Glomerular visceral epithelial cell (primary cell): ENCODE measurements at regions not wholly inside any gene's neighbourhood (a gene's known extent, or its start where the extent isn't known, plus 50 kb on each side); places are given as distances from the start of the nearest gene placed in this dataset.

Experiments used
- DNase-seq: peaks from one replicate; pipeline ENCODE4 v3.0.0-alpha.2; 2016; ENCODE audit errors: extremely low spot score

- no peak for DNase-seq
These were observed 53.0 kb upstream of the CLDN14 start for GRCh38 chr21:36532769-36533467.

- DNase-seq = no peak
These were observed 53.5 kb upstream of the CLDN14 start for GRCh38 chr21:36533468-36533848.

- DNase-seq = no peak
These were observed 54.7 kb upstream of the CLDN14 start for GRCh38 chr21:36534656-36535055.

GRCh38 chr21:36535618-36536241, 55.8 kb upstream of the CLDN14 start:
- DNase-seq = no peak

DNA sequence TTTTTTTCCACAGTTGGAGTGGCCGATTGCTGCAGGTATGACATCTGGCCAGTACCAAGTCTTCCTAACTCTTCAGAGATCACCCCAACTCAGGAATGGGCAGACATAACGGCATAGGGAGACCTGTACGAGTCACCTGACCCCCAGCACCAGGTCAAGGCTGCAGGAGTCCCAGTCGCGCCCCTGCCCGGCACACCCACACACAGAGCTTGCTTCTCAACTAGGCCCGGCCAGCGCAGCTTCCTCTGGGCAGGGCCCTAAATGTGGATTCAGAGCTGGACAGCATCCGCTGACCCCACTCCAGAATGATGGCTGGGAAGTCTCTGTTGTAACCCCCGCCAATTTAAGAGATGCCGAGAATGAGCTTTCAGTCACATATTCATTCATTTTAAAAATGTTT, 58.8 kb upstream of the CLDN14 start:
- no peak for DNase-seq

- no peak for DNase-seq
These were observed 59.7 kb upstream of the CLDN14 start for GRCh38 chr21:36539434-36540150.

- no peak for DNase-seq
These were observed 60.8 kb upstream of the CLDN14 start for GRCh38 chr21:36540700-36541099.

GRCh38 chr21:36541721-36542139, 61.8 kb upstream of the CLDN14 start:
- no peak for DNase-seq

DNA sequence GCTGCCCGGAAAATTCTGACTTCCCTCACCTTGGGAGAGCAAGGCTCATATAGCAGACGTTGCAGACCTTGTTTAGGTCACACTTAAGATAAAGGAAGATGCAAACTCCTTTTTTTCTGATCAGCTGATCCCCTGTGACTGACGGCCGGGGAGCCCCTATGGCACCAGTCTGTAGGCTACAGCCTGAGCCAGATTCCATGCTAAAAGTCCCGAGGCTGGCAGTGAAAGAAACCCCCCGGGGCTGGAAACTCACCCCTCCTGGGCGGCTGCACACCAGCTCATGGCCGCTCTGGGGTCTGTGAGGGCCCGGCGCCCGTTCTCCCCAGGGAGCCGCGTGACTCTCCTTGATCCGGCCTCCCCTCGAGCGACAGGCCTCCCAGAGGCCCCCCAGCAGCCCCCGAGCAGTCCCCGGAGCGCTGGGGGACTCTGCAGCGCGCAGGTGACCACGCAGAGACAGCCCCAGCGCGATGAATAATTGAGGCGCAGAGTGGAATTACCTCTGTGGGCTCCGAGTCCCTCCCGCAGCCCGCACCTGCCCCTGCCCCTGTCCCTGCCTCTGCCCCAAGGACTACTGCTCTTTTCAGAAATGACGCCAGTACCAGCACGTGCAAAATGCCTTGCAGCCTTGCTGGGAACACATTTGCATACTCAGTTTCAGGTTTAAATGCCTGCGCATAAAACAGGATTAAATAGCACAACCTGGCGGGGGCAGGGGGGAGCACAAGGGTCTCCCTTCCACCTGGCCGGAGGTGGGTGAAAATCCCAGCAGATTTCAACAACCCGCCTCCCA, 62.6 kb upstream of the CLDN14 start:
- peak; percentile 5 for DNase-seq

DNA sequence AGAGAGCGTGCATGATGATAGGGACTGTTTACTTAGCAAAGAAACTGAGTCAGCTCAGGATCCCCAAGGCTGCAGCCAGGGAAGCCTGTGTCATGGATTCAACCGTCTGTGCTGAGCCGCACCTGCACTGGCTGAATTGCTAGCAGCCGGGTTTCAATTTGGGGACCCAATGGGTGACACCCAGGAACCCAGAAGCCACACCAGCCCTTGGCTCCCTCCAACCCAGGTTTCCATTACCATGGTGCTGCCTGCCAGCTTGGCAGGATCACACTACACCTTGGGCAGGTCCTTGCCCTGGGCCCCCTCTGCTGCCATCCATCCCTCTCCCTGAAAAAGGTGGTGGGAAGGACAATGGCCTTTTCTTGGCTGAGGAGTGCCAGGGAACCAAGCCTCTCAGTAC, 64.0 kb upstream of the CLDN14 start:
- no peak for DNase-seq

DNA sequence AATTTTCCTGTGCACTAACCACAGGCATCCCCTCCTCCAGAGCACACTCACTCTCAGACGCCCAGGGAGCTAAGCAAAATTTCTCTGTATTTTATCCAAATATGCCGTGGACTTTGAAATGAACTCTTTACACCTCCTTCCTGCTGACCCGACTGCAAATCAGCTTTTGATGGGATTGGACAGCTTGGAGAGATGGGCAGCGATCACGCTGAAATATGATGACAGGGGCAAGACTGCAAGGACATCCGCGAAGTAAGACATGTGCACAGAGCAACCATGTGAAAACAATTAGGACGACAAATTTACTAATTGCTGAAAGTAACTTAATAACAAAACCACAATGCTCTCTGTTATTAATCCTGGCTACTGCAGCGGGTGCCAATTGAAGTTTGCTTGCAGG, 64.6 kb upstream of the CLDN14 start:
- DNase-seq = no peak

DNA sequence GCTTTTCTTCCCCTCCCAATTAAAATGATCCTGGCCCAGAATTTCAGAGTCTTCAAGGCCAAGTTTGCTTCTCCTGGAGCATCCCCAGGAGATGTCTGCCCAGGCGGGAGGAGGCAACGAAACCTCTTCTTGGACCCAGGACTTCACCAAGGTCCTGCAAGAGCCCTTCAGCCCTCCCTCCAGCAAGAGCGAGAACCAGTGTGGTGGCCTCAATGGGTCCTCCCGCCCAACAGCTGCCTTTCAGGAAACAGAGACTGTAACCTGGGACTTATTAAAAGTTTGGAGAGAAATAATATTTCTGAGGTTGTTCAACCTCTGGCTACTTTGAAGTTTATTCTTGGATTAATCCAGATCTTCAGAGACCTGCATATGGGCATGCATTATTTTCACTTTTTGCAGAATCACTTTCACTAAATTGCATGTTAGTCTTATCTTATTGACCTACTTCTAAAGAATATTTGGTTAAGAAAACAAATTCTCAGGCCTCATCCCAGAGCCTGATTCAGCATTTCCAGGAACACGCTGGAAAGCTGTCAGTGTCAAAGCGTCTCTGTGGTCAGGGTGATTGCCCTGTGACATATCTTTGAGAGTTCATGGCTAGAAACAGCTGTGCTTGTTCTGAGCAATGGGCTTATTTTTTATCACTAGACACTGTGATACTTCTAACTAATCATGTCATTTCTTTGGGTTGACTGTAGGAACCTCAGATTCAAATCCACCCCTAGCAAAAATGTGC, 66.0 kb upstream of the CLDN14 start:
- DNase-seq = no peak

DNA sequence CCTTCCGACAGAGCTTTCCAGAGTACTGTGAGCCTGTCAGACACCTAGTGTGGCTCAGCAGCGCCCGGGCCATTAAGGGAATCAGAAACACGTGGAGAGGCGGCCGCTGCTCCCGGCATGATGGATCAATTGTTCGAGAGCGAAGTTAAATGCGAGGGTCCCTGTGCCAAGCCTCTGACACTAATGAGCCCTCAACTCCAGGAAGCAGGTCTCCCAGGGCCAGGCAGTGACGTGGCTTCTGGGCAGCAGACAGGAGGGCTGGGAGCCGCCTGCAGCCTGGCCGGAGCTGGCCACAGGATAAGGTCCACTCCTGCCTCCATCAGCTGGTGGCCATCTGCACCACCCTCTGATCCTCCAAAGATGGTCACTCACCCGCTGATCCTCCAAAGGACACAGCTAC, 67.5 kb upstream of the CLDN14 start:
- no peak for DNase-seq

DNA sequence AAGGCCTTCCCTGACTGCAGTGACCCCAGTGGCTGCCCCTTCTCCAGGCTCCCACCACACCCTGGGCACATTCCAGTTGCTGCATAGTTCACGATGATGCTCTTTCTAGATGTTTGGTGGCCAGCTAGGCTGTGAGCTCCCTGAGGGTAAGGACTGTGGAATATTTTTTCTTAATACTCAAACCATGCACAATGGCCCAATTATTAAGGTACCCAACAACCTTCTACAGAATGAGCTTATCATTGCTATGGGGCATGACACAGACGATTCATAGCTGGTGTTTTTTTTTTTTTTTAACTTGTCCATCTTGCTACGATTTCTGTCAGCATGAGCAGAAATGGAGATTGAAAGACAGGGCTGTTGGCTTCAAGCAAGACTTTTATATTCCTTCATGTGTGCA, 68.9 kb upstream of the CLDN14 start:
- DNase-seq = no peak

DNA sequence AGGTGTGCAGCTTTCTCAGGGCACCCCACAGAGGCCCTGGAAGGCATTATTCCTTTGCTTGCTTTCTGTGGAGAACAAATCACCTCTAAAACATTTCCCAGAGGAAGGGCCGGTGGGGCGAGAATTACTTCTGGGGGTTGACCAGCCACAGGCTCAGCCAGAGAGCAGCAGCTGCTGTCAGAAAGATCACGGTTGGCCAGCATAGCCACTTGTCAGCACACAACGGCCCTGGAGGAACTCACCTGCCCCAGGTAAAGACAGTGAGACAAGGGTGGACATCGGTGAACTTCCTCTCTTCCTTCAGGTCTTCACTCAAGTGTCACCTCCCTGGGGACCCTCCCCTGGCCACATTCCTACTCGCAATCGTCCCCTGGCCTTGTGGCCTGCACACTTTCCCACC, 69.5 kb upstream of the CLDN14 start:
- no peak for DNase-seq

DNA sequence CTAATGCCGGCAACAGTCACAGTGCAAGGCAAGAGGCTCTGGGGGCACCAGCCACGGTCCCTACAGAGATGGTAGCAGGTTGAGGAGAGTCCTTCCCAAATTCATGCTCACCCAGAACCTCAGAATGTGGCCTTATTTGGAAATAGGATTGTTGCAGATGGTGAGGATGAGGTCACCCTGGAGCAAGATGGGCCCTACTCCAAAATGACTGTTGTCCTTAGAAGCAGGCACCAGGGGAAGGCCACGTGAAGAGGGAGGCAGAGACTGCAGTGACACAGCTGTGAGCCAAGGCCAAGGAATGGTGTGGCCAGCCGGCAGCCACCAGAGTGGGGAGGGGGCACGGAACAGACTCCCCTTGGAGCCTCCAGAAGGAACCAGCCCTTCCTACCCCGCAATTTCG, 70.8 kb upstream of the CLDN14 start:
- no peak for DNase-seq

DNA sequence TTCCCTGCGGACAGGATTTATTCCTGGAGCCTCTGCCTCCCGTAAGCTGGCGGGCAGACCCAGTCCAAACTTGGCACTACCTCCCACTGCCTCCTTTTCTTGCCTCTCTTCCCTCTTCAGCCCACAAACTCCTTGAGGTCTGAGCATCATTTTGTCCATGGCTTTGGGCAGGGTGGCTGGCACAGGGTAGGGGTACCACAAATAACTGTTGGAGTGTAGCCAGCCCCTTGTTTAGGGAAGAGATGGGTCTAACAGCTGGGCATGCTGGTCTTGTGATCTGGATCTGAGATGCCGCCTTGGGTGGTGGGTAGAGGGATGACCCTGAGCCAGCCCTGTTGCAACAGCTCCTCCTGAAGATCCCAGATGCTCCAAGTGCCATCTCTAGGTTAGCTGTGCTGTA, 71.4 kb upstream of the CLDN14 start:
- DNase-seq = no peak

DNA sequence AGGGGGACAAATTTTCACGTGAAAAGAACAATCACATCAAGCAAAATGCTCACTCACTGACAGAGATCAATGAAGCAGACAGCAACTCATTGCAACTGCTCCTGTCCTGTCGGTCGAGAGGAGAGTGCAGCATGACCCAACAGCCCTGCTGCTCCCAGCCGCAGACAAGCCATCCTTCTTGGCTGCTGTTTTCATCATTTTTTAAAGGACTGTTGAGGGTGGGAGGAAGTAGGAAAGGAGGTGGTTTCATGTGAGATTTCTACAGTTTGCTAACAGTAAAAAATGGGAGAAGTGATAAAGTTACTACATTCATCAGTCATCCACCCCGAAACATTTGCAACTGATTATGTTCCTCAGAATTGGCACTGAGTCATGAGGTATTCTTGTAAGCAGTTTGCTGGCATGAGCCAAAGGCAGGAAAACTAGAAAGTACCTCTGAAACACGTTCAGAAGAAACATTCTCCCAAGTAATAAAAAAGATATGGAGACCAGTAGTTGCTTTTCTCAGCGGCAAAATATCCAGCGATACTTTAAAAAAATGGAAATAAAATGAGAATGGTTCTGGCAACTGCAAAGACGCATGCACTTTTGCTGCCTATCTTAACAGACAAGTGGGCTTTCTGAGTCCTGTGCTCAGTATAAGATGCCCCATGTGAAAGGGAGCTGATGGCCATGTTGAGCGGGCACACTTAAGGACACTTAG, 72.0 kb upstream of the CLDN14 start:
- DNase-seq = no peak

DNA sequence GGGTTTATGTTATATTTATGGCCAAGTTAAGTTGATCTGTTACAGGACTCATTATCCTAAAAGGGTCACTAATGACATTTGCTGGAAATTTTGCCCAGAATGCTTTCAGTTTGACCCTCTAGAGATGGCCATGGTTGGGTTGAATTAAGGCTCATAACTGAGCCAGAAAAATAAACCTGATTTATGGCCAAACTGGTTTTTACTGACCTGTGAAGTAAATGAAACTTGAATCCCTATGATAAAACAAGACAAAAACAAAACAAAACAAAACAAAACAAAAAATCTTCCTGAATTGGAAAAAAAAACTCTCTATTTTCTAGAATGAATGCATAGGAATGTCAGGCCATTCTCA, 72.5 kb upstream of the CLDN14 start:
- DNase-seq = no peak

GRCh38 chr21:36553406-36553805, 73.5 kb upstream of the CLDN14 start:
- no peak for DNase-seq
